GM19023 (cell line): ENCODE measurements at regions not wholly inside any gene's neighbourhood (a gene's known extent, or its start where the extent isn't known, plus 50 kb on each side); places are given as distances from the start of the nearest gene placed in this dataset.
"Not testable (repeated sequence)": the region's sequence is repeated elsewhere in the genome, so short reads cannot be mapped to it uniquely, and the experiment has no call there.

ENCODE experiments used
- ATAC-seq: cut with Tn5 transposase; IDR thresholded peaks from one replicate; pipeline ENCODE4 v1.9.1; 2021; ENCODE audit warnings: mild to moderate bottlenecking, moderate library complexity; ENCODE audit not compliant: unreplicated experiment

- ATAC-seq = no peak
Measured at GRCh38 chr2:147170932-147171331, 673.9 kb upstream of the ACVR2A start.

DNA sequence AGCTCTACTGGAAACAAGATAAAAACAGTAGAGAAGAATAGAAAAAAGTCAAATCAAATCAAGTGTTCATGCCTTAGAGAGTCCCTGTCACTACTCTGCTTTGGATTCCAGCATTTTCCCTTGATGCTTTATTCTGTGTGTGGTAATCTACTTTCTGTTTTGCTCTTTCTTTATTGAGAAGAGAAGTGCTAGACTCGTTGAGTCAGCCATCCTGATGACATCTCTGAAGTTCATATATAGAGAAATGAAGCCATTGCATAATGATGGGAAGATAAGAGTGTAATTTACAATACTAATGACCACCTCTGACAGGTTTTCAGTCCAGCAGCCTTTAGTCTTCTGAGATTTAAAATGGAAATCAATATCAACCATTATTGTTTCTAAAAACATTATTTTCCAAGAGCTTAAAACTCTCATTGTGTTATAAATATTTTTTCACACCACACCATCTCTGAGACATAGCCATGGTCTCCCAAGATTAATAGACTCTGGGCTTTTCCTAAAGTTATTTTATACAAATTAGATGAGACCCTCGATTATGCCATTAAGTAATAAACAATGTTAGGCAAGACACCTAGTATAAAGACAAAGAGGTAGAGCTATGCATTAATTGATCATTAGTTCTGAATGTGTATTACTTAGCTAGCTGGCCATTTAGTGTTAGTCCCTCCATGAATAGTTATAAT, 679.0 kb upstream of the ACVR2A start:
- no peak for ATAC-seq

DNA sequence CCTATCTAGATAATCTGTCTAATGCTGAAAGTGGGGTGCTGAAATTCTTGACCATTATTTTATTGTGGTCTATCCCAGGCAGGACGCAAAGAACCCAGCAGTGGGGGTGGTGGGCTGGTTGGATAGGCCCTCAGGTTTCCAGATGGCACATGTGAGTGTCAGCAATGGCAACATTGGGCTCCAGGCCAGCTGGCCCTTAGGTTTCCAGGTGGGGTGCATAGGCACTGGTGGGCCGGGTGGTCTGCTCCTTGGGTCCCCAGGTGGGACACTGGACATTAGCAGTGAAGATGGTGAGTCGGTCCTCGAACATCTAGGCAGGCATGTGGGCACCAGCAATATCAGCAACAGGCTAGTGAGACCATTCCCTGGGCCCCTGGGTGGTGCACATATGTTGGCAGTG, 680.3 kb upstream of the ACVR2A start:
- no peak for ATAC-seq

GRCh38 chr2:147161746-147162145, 683.1 kb upstream of the ACVR2A start:
- no peak for ATAC-seq

DNA sequence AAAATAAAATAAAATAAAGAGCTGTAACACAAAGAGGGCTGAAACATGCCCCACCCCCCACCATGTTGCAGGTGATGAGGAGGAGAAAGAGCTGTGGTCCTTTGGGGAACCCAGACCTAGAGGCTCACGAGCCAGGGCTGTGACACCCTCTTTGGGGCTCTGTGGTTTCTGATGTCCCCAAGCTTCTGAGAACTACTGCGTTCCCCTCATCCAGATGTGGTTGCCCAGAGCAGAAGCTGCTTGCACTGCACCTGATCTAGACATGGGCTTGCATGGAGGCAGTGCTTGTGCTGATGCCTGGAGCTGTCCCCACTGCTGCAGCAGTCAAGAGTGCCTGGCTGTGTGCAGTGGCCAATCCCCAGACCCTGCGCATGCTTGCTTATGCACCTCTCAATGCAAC, 687.9 kb upstream of the ACVR2A start:
- no peak for ATAC-seq

- ATAC-seq = no peak
Measured at GRCh38 chr2:147150241-147150635, 694.6 kb upstream of the ACVR2A start.

- no peak for ATAC-seq
Measured at GRCh38 chr2:147149575-147150240, 695.1 kb upstream of the ACVR2A start.

DNA sequence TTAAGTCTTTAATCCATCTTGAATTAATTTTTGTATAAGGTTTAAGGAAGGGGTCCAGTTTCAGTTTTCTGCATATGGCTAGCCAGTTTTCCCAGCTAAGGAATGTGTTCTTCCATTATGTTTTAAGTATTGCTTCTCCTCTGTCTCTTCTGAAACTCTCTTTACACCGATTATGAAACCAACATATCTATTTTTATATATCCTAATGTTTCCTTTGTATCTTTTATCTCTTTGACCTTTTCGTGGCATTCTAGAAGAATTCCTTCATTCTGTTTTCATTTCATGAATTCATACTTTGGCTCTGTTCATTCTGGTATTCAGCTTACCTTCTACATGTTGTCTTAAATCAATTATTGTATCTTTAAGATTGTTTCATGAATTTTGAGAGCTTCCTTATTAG, 697.0 kb upstream of the ACVR2A start:
- no peak for ATAC-seq

DNA sequence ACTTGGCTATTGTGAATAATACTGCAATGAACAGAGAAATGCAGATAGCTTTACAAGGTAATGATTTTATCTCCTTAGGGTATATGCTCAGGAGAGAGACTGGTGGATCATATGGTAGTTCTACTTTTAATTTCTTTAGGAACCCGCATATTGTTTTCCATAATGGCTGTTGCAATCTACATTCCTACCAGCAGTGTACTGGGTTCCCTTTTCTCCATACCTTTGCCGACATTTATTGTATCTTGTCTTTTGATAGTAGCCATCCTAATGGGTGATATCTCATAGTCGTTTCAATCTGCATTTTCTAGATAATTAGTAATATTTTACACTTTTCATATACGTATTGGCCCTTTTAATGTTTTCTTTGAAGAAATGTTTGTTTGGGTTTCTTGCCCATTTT, 702.9 kb upstream of the ACVR2A start:
- ATAC-seq = no peak

GRCh38 chr2:147139732-147140131, 705.1 kb upstream of the ACVR2A start:
- ATAC-seq = not testable (repeated sequence)

- no peak for ATAC-seq
Measured at GRCh38 chr2:147137711-147138110, 707.1 kb upstream of the ACVR2A start.

GRCh38 chr2:147135376-147135775, 709.5 kb upstream of the ACVR2A start:
- ATAC-seq = no peak

- no peak for ATAC-seq
Measured at GRCh38 chr2:147133286-147133908, 711.4 kb upstream of the ACVR2A start.

DNA sequence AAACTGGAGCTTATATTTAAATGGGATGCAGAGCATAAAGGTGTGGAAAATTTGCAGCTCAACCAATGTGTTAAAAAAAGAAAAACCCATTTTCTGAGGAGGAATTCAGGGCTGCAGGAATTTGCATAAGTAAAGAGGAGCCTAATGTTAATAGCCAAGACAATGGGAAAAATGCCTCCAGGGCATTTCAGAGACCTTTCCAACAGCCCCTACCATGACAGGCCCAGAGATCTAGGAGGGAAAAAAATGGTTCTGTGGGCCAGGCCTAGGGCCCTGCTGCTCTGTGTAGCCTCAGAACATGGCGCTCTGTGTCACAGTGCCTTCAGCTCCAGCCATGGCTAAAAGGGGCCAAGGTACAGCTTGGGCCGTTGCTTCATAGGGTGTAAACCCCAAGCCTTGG, 719.7 kb upstream of the ACVR2A start:
- no peak for ATAC-seq

DNA sequence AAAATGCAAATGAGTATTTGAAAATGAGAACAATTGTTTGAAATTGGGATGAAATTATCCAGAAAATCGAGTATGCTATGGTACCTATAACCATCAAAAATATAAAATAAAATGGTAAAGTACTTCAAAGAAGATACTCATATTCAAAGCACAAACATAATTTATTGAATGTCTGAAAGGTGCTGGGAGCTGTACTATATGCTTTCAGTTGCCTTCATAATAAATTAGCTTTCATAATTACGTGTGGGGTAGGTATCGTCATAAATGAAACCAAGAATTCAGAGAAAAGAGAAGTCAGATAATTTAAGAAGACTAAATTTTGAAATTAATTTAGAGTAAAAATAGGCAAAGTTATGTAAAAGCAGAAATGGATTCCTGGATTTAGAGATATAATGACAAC, 721.9 kb upstream of the ACVR2A start:
- ATAC-seq = no peak

DNA sequence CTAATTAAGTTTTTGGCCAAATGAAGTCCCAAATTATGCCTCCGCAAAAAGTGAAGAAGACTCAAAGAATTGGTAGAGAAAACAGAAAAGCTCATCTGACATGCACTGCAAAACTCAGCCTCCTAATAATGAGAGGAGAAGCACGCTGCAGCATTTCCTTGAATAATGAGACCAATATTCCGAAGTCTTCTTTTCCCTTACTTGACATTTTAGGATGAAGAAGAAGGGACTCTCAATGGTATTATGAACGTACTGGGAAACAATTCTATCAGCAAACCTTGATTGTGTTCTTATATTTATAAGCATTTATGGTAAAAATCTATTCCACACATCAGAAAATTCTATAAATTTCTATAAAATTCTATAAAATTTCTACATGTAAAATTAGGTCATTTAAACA, 733.9 kb upstream of the ACVR2A start:
- no peak for ATAC-seq

- ATAC-seq = no peak
Measured at GRCh38 chr2:147110317-147110716, 734.5 kb upstream of the ACVR2A start.

DNA sequence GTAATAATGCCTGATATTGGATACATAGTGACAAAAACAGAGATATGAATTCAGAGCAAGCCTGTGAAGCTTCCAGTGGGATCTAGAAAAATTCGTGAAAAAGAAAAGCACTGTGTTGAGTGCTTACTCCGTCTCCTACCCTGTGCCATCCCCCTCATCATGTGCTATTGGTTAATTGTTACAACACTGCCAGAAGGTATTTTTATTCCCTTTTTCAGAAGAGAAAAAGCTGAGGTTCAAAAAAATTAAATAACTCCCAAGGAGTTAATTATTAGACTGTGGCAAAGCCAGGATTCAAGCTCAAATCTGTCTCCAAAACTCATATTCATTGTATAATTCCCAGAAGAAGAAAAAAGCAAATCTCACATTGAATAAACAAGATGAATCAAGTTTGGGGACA, 735.5 kb upstream of the ACVR2A start:
- no peak for ATAC-seq

GRCh38 chr2:147108548-147108947, 736.3 kb upstream of the ACVR2A start:
- no peak for ATAC-seq

- no peak for ATAC-seq
Measured at GRCh38 chr2:147101941-147102790, 742.7 kb upstream of the ACVR2A start.

GRCh38 chr2:147100406-147101035, 744.3 kb upstream of the ACVR2A start:
- ATAC-seq = no peak
